PC-9 (cell line): ENCODE measurements at regions not wholly inside any gene's neighbourhood (a gene's known extent, or its start where the extent isn't known, plus 50 kb on each side); places are given as distances from the start of the nearest gene placed in this dataset.

Experiments
- CTCF ChIP-seq: fragments of 200-600 bp; sonication (generic); conservative IDR thresholded peaks from 2 replicates; pipeline ENCODE4 v1.6.1; 2017; ENCODE audit warnings: mixed run types, antibody characterized with exemption, mild to moderate bottlenecking, moderate library complexity
- EZH2 ChIP-seq: fragments of 200-600 bp; sonication (generic); IDR thresholded peaks from 2 replicates; pipeline ENCODE4 v1.8.0; 2017; ENCODE audit warnings: antibody characterized with exemption, low read depth

- no peak for TF ChIP-seq CTCF
- no peak for TF ChIP-seq EZH2
Observed at GRCh38 chr21:26653430-26653829, 80.3 kb upstream of the CYYR1 start.
